Epithelial cell of proximal tubule (primary cell): ENCODE measurements at regions not wholly inside any gene's neighbourhood (a gene's known extent, or its start where the extent isn't known, plus 50 kb on each side); places are given as distances from the start of the nearest gene placed in this dataset.

Source experiments
- DNase-seq: peaks from one replicate; pipeline ENCODE4 v3.0.0-alpha.2; 2011; ENCODE audit warnings: low read depth
- H3K4me3 ChIP-seq: 2 replicates; pipeline ENCODE4 v1.5.1; 2011; ENCODE audit warnings: low read depth, mild to moderate bottlenecking, low read length
- TF ChIP-seq, protein P1 (sequence below): conservative IDR thresholded peaks from 2 replicates; pipeline ENCODE4 v1.5.1; 2012; ENCODE audit warnings: low read depth, mild to moderate bottlenecking, low read length

DNA sequence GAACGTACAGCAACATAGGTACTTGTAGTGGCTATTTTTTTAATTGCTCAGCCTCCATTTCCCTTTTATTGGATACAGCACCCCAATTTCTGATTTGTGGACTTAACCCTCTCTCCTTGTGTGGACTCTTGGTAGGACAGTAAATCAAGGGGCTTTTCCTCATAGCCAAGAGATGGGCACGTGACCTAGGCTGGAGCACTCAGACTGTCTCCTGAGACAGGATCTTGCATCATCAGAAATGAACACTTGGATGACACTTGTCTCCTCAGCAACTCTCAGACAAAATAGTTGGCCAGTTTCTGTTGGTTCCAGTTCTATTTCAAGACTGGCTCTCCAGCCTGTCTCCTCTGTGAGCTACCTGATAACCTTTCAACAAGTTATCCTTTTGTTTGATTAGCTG, 112.9 kb upstream of the ZNF678 start:
- TF ChIP-seq, protein P1, sequence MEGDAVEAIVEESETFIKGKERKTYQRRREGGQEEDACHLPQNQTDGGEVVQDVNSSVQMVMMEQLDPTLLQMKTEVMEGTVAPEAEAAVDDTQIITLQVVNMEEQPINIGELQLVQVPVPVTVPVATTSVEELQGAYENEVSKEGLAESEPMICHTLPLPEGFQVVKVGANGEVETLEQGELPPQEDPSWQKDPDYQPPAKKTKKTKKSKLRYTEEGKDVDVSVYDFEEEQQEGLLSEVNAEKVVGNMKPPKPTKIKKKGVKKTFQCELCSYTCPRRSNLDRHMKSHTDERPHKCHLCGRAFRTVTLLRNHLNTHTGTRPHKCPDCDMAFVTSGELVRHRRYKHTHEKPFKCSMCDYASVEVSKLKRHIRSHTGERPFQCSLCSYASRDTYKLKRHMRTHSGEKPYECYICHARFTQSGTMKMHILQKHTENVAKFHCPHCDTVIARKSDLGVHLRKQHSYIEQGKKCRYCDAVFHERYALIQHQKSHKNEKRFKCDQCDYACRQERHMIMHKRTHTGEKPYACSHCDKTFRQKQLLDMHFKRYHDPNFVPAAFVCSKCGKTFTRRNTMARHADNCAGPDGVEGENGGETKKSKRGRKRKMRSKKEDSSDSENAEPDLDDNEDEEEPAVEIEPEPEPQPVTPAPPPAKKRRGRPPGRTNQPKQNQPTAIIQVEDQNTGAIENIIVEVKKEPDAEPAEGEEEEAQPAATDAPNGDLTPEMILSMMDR, result no peak
- no peak for DNase-seq
- no peak overlapping the region for H3K4me3 ChIP-seq

GRCh38 chr1:227449741-227450441, 113.5 kb upstream of the ZNF678 start:
- TF ChIP-seq, protein P1, result no peak
- H3K4me3 ChIP-seq, result no peak overlapping the region
- DNase-seq, result no peak

GRCh38 chr1:227449051-227449450, 114.3 kb upstream of the ZNF678 start:
- DNase-seq, result no peak
- H3K4me3 ChIP-seq, result no peak overlapping the region
- TF ChIP-seq, protein P1, result peak; percentile 58

- TF ChIP-seq, protein P1, result peak; percentile 55
- DNase-seq, result no peak
- peak overlapping the region; percentile 31 for H3K4me3 ChIP-seq
Measured at GRCh38 chr1:227447531-227447990, 115.8 kb upstream of the ZNF678 start.

DNA sequence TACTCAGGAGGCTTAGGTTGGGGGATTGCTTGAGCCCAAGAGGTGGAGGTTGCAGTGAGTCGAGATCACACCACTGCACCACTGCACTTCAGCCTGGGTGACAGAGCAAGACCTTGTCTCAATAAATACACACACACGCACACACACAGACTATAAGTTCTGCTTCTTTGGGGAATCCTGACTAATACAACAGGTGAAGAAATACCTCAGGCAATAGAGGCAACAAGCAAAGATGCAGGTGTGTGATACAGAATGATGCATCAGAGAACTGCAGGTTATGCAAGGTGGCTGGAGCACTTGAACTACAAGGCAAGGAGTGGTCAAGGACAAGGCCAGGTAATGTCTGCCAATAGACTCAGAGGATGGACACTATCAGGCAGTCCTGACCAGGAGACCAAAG, 117.6 kb upstream of the ZNF678 start:
- DNase-seq, result no peak
- H3K4me3 ChIP-seq, result no peak overlapping the region
- TF ChIP-seq, protein P1, result no peak

GRCh38 chr1:227445092-227445674, 118.2 kb upstream of the ZNF678 start:
- no peak for DNase-seq
- TF ChIP-seq, protein P1, result no peak
- no peak overlapping the region for H3K4me3 ChIP-seq

- DNase-seq, result no peak
- TF ChIP-seq, protein P1, result no peak
- no peak overlapping the region for H3K4me3 ChIP-seq
Measured at GRCh38 chr1:227440182-227440581, 121.9 kb upstream of the CDC42BPA start.
